ENCODE measurements at regions not wholly inside any gene's neighbourhood (a gene's known extent, or its start where the extent isn't known, plus 50 kb on each side); places are given as distances from the start of the nearest gene placed in this dataset.

- no peak overlapping the region for H3K4ac ChIP-seq (replicated peaks; ENCODE audit: insufficient read length, low read depth, low read length)
- peaks cover 7% of the 10 kb centered on the region; the same call in 1 of the 2 replicates for H3K79me1 ChIP-seq (ENCODE audit: low read depth, low read length)
- H3K18ac ChIP-seq (ENCODE audit: extremely low read depth, low read length) = no peak overlapping the region
- no peak overlapping the region for H3K27ac ChIP-seq (ENCODE audit: low read depth, low read length)
- H2BK5ac ChIP-seq (ENCODE audit: low read depth, low read length) = no peak overlapping the region
- no peak overlapping the region for H3K4me2 ChIP-seq (ENCODE audit: insufficient read depth in 1 of 2, low read depth in 2 of 2, low read length in 2 of 2)
- no peaks in the 10 kb centered on the region; the same call in 1 of the 2 replicates for H3K23me2 ChIP-seq (ENCODE audit: low read depth, low read length)
- H3K23ac ChIP-seq (ENCODE audit: insufficient read length) = no peak overlapping the region
- FAIRE-seq (no peak), DNase-seq (ENCODE audit: low read depth in 1 of 2, low spot score in 2 of 2) (no peak)
- no peak overlapping the region for H2BK15ac ChIP-seq (ENCODE audit: low read length)
- H3K27me3 ChIP-seq (replicated peaks in 1 of 4; ENCODE audit: control insufficient read depth in 3 of 4, extremely low read depth in 1 of 4, insufficient read depth in 3 of 4, low read length in 3 of 4) = no peaks in the 10 kb centered on the region
- H2BK12ac ChIP-seq (ENCODE audit: low read depth, low read length) = no peak overlapping the region
- peaks cover 96 to 99% of the 10 kb centered on the region in 2 experiments for H3K9me3 ChIP-seq (ENCODE audit: insufficient read depth in 2 of 2, low read depth in 1 of 2, low read length in 1 of 2)
- peaks cover 92 to 100% (median 99%) of the 10 kb centered on the region in 4 experiments for H3K36me3 ChIP-seq (ENCODE audit: control insufficient read depth in 2 of 4, insufficient read depth in 4 of 4, low read length in 3 of 4)
- ChIA-PET POLR2A (ENCODE audit: partially characterized antibody) (no interaction called here), CTCF (ENCODE audit: partially characterized antibody) (no interaction called here)
- H4K8ac ChIP-seq (ENCODE audit: extremely low read depth, insufficient read depth, low read length) = no peak overlapping the region; the same call in 1 of the 2 replicates
- H3K4me1 ChIP-seq (replicated peaks in 1 of 4; ENCODE audit: control insufficient read depth in 3 of 4, insufficient read depth in 4 of 4, low read length in 3 of 4) = no peaks in the 10 kb centered on the region
- no peak overlapping the region for H2AK5ac ChIP-seq (ENCODE audit: low read depth, low read length)
- no peak overlapping the region for H2BK120ac ChIP-seq (replicated peaks; ENCODE audit: low read depth, low read length)
- H4K20me1 ChIP-seq (replicated peaks in 1 of 2; ENCODE audit: control insufficient read depth in 1 of 2, insufficient read depth in 2 of 2, low read length in 2 of 2) = peaks cover 0 to 2% of the 10 kb centered on the region in 2 experiments
- TF ChIP-seq CHD2 (IDR thresholded peaks at IDR 0.05; ENCODE audit: low read length) (no peak), HDAC6 (IDR thresholded peaks at IDR 0.05; ENCODE audit: low read depth, low read length) (no peak), TAF1 (IDR thresholded peaks at IDR 0.05; ENCODE audit: low read depth, low read length) (no peak), ASH2L (IDR thresholded peaks at IDR 0.05; ENCODE audit: low read length) (no peak), ZNF274 (IDR thresholded peaks at IDR 0.05; ENCODE audit: borderline replicate concordance, extremely low read depth, low read length) (peak; percentile 61), POU5F1 (IDR thresholded peaks at IDR 0.05; ENCODE audit: low read depth, low read length) (no peak)
- H2BK20ac ChIP-seq (ENCODE audit: low read length) = no peak overlapping the region
- H3K14ac ChIP-seq (ENCODE audit: insufficient read length) = no peak overlapping the region
- no peak overlapping the region for H3K4me3 ChIP-seq (ENCODE audit: extremely low read depth in 1 of 4, insufficient read depth in 2 of 4, low read depth in 3 of 4, low read length in 4 of 4)
- no peak overlapping the region for H3K9ac ChIP-seq (replicated peaks in 1 of 4; ENCODE audit: extremely low read depth in 1 of 4, low read depth in 3 of 4, low read length in 3 of 4)
- H4K91ac ChIP-seq (replicated peaks; ENCODE audit: insufficient read length, low read length) = no peak overlapping the region
- no peak overlapping the region for H4K5ac ChIP-seq (ENCODE audit: insufficient read length, low read depth, low read length)
- no peak overlapping the region for H3K56ac ChIP-seq (replicated peaks; ENCODE audit: insufficient read length, low read depth, low read length)
- H3K79me2 ChIP-seq (ENCODE audit: control insufficient read depth in 1 of 2, insufficient read depth in 2 of 2, low read length in 2 of 2) = peaks cover 0 to 83% of the 10 kb centered on the region in 2 experiments; a peak in 2 of 4 replicates
- H2AFZ ChIP-seq (ENCODE audit: low read length) = no peak overlapping the region
- WGBS, 2 experiments (ENCODE audit: extremely low coverage in 1 of 2, insufficient coverage in 1 of 2, insufficient read length in 1 of 2, insufficient replicate concordance in 2 of 2, low coverage in 1 of 2, low lambda C conversion rate in 2 of 2, missing lambda C conversion rate in 1 of 2) = 88% methylated on average over 13 of the region's 13 CpGs; no CpG with 5 or more reads in 1 of the 2 experiments
These were observed 108.0 kb downstream of the SNRPN start for GRCh38 chr15:25062551-25063430.
